ENCODE measurements at regions not wholly inside any gene's neighbourhood (a gene's known extent, or its start where the extent isn't known, plus 50 kb on each side); places are given as distances from the start of the nearest gene placed in this dataset.

DNA sequence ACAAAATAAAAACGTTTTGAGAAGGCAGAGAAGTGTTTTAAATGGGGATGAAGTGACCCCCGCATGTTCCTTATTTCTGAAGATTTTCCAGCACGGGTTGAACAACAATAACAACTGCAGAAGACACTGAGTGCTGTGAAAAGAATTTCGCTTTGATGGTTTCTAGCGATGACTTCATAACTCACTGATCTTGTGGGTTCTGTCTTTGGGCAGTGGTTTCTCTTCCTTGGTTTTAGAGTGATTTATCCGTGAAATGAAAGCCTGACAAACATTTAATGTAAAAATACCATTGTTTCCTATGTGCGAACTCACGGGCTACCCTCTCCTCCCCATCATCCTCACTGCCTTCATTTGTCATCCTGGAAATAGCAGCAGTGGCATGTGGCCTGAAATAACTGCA lies 793.9 kb downstream of the QKI start:
- TF ChIP-seq, protein P1, sequence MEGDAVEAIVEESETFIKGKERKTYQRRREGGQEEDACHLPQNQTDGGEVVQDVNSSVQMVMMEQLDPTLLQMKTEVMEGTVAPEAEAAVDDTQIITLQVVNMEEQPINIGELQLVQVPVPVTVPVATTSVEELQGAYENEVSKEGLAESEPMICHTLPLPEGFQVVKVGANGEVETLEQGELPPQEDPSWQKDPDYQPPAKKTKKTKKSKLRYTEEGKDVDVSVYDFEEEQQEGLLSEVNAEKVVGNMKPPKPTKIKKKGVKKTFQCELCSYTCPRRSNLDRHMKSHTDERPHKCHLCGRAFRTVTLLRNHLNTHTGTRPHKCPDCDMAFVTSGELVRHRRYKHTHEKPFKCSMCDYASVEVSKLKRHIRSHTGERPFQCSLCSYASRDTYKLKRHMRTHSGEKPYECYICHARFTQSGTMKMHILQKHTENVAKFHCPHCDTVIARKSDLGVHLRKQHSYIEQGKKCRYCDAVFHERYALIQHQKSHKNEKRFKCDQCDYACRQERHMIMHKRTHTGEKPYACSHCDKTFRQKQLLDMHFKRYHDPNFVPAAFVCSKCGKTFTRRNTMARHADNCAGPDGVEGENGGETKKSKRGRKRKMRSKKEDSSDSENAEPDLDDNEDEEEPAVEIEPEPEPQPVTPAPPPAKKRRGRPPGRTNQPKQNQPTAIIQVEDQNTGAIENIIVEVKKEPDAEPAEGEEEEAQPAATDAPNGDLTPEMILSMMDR (IDR thresholded peaks at IDR 0.05; ENCODE audit: extremely low read depth, missing control alignments) = no peak
- DNase-seq (ENCODE audit: low spot score) = no peak

DNA sequence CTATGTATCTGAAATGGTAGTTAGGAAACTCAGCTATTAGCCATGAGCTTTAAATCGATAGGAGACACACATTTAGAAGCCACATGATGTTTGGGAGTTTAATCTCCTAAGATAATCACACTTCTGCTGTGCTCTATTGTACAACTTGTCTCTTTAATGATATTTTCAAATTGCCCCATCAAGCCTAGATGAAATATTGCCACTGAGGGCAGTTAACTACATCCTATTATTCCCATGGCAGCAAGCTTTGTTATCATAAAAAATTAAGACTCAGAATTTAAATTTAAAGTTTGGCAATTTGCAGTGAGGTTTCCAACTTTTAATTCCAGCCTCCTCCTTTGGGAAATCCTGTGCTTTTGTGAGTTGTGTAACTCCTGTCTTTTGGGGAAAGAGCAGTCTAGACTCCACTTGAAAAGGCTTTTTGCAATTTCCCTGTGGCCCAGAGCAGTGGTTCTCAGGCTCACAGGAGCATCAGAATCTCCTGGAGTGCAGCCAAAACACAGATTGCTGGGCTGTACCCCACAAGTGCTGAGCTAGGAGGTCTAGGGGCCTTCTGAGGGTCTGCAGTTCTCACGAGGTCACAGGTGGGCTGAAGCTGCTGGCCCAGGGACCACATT lies 792.4 kb downstream of the QKI start:
- TF ChIP-seq, protein P1 (IDR thresholded peaks at IDR 0.05; ENCODE audit: extremely low read depth, missing control alignments) = no peak
- DNase-seq (ENCODE audit: low spot score) = no peak

DNA sequence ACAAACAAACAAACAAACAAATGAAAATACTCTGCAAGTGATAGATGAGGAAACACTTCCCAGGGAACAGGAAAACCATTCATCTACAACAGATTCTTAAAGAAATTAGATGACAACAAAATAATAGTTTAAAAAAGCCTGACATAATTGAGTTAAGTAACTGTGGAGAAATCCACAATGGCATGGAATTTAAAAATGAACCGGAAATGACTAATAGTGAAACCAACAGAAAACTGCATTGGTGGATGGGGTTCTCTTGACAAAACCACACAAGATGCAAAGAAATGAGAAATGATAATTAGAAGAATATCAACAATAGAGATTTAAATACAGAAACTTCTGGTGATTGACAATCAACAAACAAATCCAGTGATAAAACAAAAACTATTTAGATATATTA lies 785.6 kb downstream of the QKI start:
- TF ChIP-seq, protein P1 (IDR thresholded peaks at IDR 0.05; ENCODE audit: extremely low read depth, missing control alignments) = no peak
- no peak for DNase-seq (ENCODE audit: low spot score)

DNA sequence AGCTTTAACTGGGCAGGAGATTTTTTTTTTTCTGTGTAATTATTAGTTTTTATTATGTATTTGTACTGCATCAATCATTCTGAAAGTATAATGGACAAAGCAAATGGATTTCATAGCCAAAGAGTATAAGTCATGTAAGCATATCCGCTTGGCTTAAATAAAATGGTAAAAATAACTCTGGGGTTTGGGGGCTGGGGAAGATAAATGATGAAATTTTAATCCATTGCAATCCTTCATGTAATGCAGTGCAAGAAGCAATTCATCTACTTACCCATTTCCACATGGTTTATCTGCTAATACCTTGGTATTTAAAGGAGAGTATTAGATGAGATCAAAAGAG lies 781.4 kb downstream of the QKI start:
- TF ChIP-seq, protein P1 (IDR thresholded peaks at IDR 0.05; ENCODE audit: extremely low read depth, missing control alignments) = no peak

DNA sequence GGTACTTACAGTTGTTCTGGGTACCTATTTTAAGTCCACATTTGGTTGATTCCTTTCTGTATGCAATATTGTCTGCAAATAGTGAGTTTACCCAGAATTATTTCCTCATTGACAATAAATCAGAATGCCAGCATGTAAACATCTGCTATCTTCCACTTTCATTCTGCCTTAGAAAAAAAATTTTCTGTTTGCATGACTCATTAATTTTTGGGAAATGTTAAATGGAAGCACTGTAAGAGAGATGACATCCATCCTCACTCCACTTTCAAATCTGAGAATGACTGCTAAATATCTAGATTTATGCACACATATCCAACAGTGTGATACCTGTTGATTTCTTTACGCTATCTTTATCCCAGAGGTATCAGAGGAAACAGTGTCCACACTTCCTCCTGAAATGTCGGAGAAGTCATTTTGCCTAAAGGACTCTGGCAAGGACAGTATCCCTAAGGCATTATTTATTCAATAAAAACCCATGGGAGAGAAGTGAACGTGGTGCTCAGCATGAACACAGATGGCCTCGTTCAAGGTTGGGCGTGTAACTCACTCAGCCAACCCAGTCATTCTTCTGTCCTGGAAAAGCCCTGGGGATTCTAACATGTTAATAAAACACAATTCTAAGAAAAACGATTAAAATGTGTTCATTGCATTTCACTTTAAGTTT lies 780.9 kb downstream of the QKI start:
- TF ChIP-seq, protein P1 (IDR thresholded peaks at IDR 0.05; ENCODE audit: extremely low read depth, missing control alignments) = no peak
- no peak for DNase-seq (ENCODE audit: low spot score)

More for the DNA sequence above, 781.4 kb downstream of the QKI start:
- no peak for DNase-seq (ENCODE audit: low spot score)

DNA sequence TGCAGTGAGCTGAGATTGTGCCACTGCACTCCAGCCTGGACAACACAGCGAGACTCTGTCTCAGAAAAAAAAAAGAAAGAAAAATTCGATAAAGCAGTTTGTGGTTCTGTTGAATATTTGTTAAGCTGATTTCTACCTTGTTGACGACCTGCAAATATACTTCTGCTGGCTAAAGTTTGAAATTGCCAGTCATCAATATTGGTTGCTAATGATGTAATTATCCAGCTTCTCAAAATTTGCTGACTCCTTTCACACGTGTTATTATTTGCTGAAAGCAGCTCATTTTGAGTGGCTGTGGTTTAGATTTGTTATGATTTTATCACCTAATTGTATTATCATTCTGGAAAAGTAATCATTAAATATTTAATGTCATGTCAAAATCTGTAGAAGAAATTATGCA lies 774.3 kb downstream of the QKI start:
- no peak for DNase-seq (ENCODE audit: low spot score)
- TF ChIP-seq, protein P1 (IDR thresholded peaks at IDR 0.05; ENCODE audit: extremely low read depth, missing control alignments) = no peak

DNA sequence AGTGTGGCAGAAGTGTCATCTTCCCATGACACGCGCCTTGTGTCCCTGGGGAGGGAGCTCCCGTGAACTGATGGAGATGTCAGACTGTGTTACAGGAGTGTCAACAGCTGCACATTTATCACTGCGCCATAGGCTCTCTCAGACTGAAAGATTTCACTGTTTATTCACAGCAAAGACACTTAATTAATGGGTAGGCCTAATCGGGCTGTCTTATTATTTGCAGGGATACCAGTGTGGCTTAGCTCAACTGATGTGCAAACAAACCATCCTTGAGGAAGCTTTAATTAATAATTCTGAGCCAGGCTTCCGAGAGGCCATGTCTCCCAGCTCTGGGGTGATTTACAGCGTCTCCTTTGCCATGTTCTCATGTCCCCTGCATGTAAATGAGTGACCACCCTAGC lies 771.0 kb downstream of the QKI start:
- TF ChIP-seq, protein P1 (IDR thresholded peaks at IDR 0.05; ENCODE audit: extremely low read depth, missing control alignments) = no peak
- no peak for DNase-seq (ENCODE audit: low spot score)

Measured in GM20000 (cell line).